ENCODE measurements at regions not wholly inside any gene's neighbourhood (a gene's known extent, or its start where the extent isn't known, plus 50 kb on each side); places are given as distances from the start of the nearest gene placed in this dataset.

GRCh38 chr6:3609388-3609787 lies 142.1 kb downstream of the PXDC1 start:
- TF ChIP-seq REST (IDR thresholded peaks at IDR 0.05; ENCODE audit: unreplicated experiment) (no peak), EZH2phosphoT487 (IDR thresholded peaks at IDR 0.05; ENCODE audit: unreplicated experiment) (no peak), EZH2 (IDR thresholded peaks at IDR 0.05; ENCODE audit: low read depth, unreplicated experiment) (no peak), CTCF (conservative IDR thresholded peaks at IDR 0.05; ENCODE audit: low read depth in 2 of 2) (no peak), JUNB (IDR thresholded peaks at IDR 0.05; ENCODE audit: unreplicated experiment) (no peak), POLR2AphosphoS5 (IDR thresholded peaks at IDR 0.05; ENCODE audit: low read depth) (no peak), ETS1 (IDR thresholded peaks at IDR 0.05) (no peak), STAT1 (IDR thresholded peaks at IDR 0.05; ENCODE audit: unreplicated experiment) (no peak)
